ENCODE measurements at regions not wholly inside any gene's neighbourhood (a gene's known extent, or its start where the extent isn't known, plus 50 kb on each side); places are given as distances from the start of the nearest gene placed in this dataset.

DNA sequence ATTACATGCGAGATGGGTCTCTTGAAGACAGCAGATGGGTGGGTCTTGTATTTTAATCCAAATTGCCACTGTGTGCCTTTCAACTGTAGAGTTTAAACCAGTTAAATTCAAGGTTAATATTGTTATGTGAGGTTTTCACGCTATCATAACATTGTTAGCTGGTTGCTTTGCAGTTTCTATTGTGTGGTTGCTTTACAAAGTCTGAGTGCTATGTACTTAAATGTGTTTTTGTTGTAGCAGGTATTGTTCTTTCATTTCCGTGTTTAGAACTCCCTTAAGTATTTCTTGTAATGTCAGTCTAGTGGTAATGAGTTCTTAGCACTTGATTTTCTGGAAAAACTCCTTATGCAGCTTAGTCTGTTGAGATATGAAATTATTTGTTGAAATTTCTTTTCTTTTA lies 193.3 kb downstream of the MOXD1 start:
- TF ChIP-seq TAF1 (IDR thresholded peaks at IDR 0.05; ENCODE audit: borderline replicate concordance, low read depth, low read length): no peak
- TF ChIP-seq, protein P1, sequence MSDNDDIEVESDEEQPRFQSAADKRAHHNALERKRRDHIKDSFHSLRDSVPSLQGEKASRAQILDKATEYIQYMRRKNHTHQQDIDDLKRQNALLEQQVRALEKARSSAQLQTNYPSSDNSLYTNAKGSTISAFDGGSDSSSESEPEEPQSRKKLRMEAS (IDR thresholded peaks at IDR 0.05; ENCODE audit: low read depth): no peak

Data from SK-N-SH (cell line).